Stimulated activated CD4-positive, alpha-beta T cell treated with anti-CD3 and anti-CD28 coated beads, Interleukin-15, amount 100 ng/mL, for 48 hours (primary cell): ENCODE measurements at regions not wholly inside any gene's neighbourhood (a gene's known extent, or its start where the extent isn't known, plus 50 kb on each side); places are given as distances from the start of the nearest gene placed in this dataset.

Source experiments
- DNase-seq, 2 donors: peaks; one replicate each; pipeline ENCODE4 v3.0.0-alpha.2; 2020; ENCODE audit warnings: low read depth in 2 of 2

GRCh38 chr3:117404141-117404540 is 694.6 kb downstream of the TUSC7 start:
- no peak for DNase-seq

- no peak for DNase-seq
Observed at GRCh38 chr3:117404730-117405129, 695.2 kb downstream of the TUSC7 start.

- no peak for DNase-seq
Observed at GRCh38 chr3:117405359-117405758, 695.8 kb downstream of the TUSC7 start.

- DNase-seq: no peak
Observed at GRCh38 chr3:117407317-117407716, 697.7 kb downstream of the TUSC7 start.

- no peak for DNase-seq
Observed at GRCh38 chr3:117408811-117409210, 699.2 kb downstream of the TUSC7 start.

- no peak for DNase-seq
Observed at GRCh38 chr3:117409256-117409655, 699.7 kb downstream of the TUSC7 start.

GRCh38 chr3:117409701-117410459 is 700.3 kb downstream of the TUSC7 start:
- no peak for DNase-seq

GRCh38 chr3:117411971-117412370 is 702.4 kb downstream of the TUSC7 start:
- no peak for DNase-seq

GRCh38 chr3:117417411-117417810 is 707.8 kb downstream of the TUSC7 start:
- DNase-seq: no peak

- DNase-seq: no peak
Observed at GRCh38 chr3:117427081-117427480, 717.5 kb downstream of the TUSC7 start.

GRCh38 chr3:117433427-117433826 is 723.8 kb downstream of the TUSC7 start:
- DNase-seq: no peak

- no peak for DNase-seq
Observed at GRCh38 chr3:117434661-117435412, 725.3 kb downstream of the TUSC7 start.

GRCh38 chr3:117435506-117435905 is 725.9 kb downstream of the TUSC7 start:
- no peak for DNase-seq

GRCh38 chr3:117439812-117440211 is 730.2 kb downstream of the TUSC7 start:
- DNase-seq: no peak

- DNase-seq: no peak
Observed at GRCh38 chr3:117441851-117442250, 732.3 kb downstream of the TUSC7 start.

GRCh38 chr3:117442566-117442965 is 733.0 kb downstream of the TUSC7 start:
- no peak for DNase-seq

- no peak for DNase-seq
Observed at GRCh38 chr3:117443014-117443413, 733.4 kb downstream of the TUSC7 start.

GRCh38 chr3:117444175-117444574 is 734.6 kb downstream of the TUSC7 start:
- no peak for DNase-seq

- no peak for DNase-seq
Observed at GRCh38 chr3:117447419-117447818, 737.8 kb downstream of the TUSC7 start.

- DNase-seq: no peak
Observed at GRCh38 chr3:117450026-117450425, 740.4 kb downstream of the TUSC7 start.

GRCh38 chr3:117454254-117454653 is 744.7 kb downstream of the TUSC7 start:
- no peak for DNase-seq

GRCh38 chr3:117454908-117455307 is 745.3 kb downstream of the TUSC7 start:
- DNase-seq: no peak

- DNase-seq: no peak
Observed at GRCh38 chr3:117455782-117456181, 746.2 kb downstream of the TUSC7 start.
